ENCODE measurements at regions not wholly inside any gene's neighbourhood (a gene's known extent, or its start where the extent isn't known, plus 50 kb on each side); places are given as distances from the start of the nearest gene placed in this dataset.

DNA sequence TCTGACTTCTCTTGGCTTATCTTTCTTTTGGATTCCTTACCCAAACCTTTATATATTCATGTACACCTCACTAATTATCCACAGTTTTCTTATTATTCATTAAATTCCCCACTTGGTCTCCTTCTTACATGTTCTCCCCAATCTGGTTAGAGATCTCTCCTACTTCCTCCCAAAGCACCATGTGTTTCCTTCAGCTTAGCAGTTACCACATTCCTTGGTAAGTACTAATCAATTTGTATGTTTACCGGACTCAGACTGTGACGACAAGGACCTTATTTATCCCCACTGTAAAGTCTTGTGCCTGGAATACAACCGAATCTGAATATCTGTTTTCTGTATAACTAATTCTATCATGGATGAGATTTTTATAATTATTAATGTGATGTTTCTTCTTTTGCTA, 389.5 kb downstream of the KCNJ2 start:
- TF ChIP-seq EZH2phosphoT487 (IDR thresholded peaks at IDR 0.05; ENCODE audit: borderline replicate concordance, low read length), result no peak
- TF ChIP-seq, protein P1, sequence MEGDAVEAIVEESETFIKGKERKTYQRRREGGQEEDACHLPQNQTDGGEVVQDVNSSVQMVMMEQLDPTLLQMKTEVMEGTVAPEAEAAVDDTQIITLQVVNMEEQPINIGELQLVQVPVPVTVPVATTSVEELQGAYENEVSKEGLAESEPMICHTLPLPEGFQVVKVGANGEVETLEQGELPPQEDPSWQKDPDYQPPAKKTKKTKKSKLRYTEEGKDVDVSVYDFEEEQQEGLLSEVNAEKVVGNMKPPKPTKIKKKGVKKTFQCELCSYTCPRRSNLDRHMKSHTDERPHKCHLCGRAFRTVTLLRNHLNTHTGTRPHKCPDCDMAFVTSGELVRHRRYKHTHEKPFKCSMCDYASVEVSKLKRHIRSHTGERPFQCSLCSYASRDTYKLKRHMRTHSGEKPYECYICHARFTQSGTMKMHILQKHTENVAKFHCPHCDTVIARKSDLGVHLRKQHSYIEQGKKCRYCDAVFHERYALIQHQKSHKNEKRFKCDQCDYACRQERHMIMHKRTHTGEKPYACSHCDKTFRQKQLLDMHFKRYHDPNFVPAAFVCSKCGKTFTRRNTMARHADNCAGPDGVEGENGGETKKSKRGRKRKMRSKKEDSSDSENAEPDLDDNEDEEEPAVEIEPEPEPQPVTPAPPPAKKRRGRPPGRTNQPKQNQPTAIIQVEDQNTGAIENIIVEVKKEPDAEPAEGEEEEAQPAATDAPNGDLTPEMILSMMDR (conservative IDR thresholded peaks at IDR 0.05; ENCODE audit: low read depth, low read length), result no peak
